ENCODE measurements at regions not wholly inside any gene's neighbourhood (a gene's known extent, or its start where the extent isn't known, plus 50 kb on each side); places are given as distances from the start of the nearest gene placed in this dataset.

- Histone ChIP-seq H3K27ac (no peak overlapping the region), H3K4me3 (no peak overlapping the region), H3K36me3 (no peaks in the 10 kb centered on the region), H3K4me1 (no peaks in the 10 kb centered on the region), H3K9me3 (no peaks in the 10 kb centered on the region), H3K27me3 (ENCODE audit: low read depth) (no peaks in the 10 kb centered on the region)
- DNase-seq (no peak), ATAC-seq (no peak)
- TF ChIP-seq CTCF (IDR thresholded peaks at IDR 0.05) = no peak
- intact Hi-C loops (cut with DNase I) = no loop called here
Observed at GRCh38 chr13:33525763-33526162, 240.2 kb upstream of the STARD13 start.

GRCh38 chr13:33526718-33527117 lies 241.2 kb upstream of the STARD13 start:
- no peak for TF ChIP-seq CTCF (IDR thresholded peaks at IDR 0.05)
- intact Hi-C loops (cut with DNase I) = no loop called here
- Histone ChIP-seq H3K9me3 (no peaks in the 10 kb centered on the region), H3K27ac (no peak overlapping the region), H3K4me1 (no peaks in the 10 kb centered on the region), H3K4me3 (no peak overlapping the region), H3K36me3 (no peaks in the 10 kb centered on the region), H3K27me3 (ENCODE audit: low read depth) (no peaks in the 10 kb centered on the region)
- ATAC-seq (no peak), DNase-seq (no peak)

GRCh38 chr13:33528896-33529295 lies 243.3 kb upstream of the STARD13 start:
- Histone ChIP-seq H3K27me3 (ENCODE audit: low read depth) (no peaks in the 10 kb centered on the region), H3K27ac (no peak overlapping the region), H3K36me3 (no peaks in the 10 kb centered on the region), H3K4me1 (no peaks in the 10 kb centered on the region), H3K4me3 (no peak overlapping the region), H3K9me3 (no peaks in the 10 kb centered on the region)
- ATAC-seq (no peak), DNase-seq (no peak)
- intact Hi-C loops (cut with DNase I) = no loop called here
- no peak for TF ChIP-seq CTCF (IDR thresholded peaks at IDR 0.05)

- intact Hi-C loops (cut with DNase I) = no loop called here
- Histone ChIP-seq H3K27me3 (ENCODE audit: low read depth) (no peaks in the 10 kb centered on the region), H3K4me1 (peaks cover 3% of the 10 kb centered on the region), H3K36me3 (no peaks in the 10 kb centered on the region), H3K27ac (no peak overlapping the region), H3K9me3 (no peaks in the 10 kb centered on the region), H3K4me3 (no peak overlapping the region)
- no peak for TF ChIP-seq CTCF (IDR thresholded peaks at IDR 0.05)
- DNase-seq (no peak), ATAC-seq (no peak)
Observed at GRCh38 chr13:33531484-33531883, 245.9 kb upstream of the STARD13 start.

GRCh38 chr13:33535061-33535460 lies 249.5 kb upstream of the STARD13 start:
- intact Hi-C loops (cut with DNase I) = no loop called here
- ATAC-seq (no peak), DNase-seq (no peak)
- no peaks in the 10 kb centered on the region for H3K9me3 ChIP-seq
- no peak overlapping the region for H3K4me3 ChIP-seq
- no peaks in the 10 kb centered on the region for H3K27me3 ChIP-seq (ENCODE audit: low read depth)
- no peak overlapping the region for H3K27ac ChIP-seq
- H3K36me3 ChIP-seq = no peaks in the 10 kb centered on the region
- no peak for TF ChIP-seq CTCF (IDR thresholded peaks at IDR 0.05)
- H3K4me1 ChIP-seq = peaks cover 16% of the 10 kb centered on the region

GRCh38 chr13:33536601-33537000 lies 251.0 kb upstream of the STARD13 start:
- DNase-seq = no peak
- no peak for TF ChIP-seq CTCF (IDR thresholded peaks at IDR 0.05)
- Histone ChIP-seq H3K9me3 (no peaks in the 10 kb centered on the region), H3K27ac (no peak overlapping the region), H3K27me3 (ENCODE audit: low read depth) (no peaks in the 10 kb centered on the region), H3K4me3 (no peak overlapping the region), H3K36me3 (no peaks in the 10 kb centered on the region), H3K4me1 (peaks cover 31% of the 10 kb centered on the region)
- intact Hi-C loops (cut with DNase I) = no loop called here
- ATAC-seq = no peak

All from lower lobe of right lung (tissue), 2 donors.